GM15510 (cell line): ENCODE measurements at regions not wholly inside any gene's neighbourhood (a gene's known extent, or its start where the extent isn't known, plus 50 kb on each side); places are given as distances from the start of the nearest gene placed in this dataset.

Experiments used
- POLR2A ChIP-seq: IDR thresholded peaks from 3 replicates; pipeline ENCODE4 v1.6.1; 2011; ENCODE audit warnings: borderline replicate concordance; ENCODE audit not compliant: insufficient read length; ENCODE audit errors: extremely low read depth

DNA sequence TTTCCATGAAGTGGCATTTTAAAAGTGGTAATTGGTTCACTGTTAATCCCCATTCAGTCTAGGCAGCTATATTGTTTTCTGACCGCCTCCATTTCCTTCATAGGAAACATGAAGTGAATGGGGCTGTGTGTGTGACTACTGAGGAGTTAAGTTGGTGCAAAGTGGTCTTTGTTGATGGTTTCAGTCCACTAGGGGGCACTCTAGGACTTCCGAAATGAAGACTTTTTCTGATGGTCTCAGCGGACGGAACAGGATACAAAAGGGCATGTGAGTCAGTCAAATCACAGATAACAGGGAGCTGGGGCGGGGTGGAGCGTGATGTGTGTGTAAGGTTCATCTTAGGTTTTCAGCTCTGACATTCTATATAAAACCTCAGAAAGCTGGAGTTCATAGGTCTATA lies 240.1 kb upstream of the OR4E1 start:
- no peak for TF ChIP-seq POLR2A

DNA sequence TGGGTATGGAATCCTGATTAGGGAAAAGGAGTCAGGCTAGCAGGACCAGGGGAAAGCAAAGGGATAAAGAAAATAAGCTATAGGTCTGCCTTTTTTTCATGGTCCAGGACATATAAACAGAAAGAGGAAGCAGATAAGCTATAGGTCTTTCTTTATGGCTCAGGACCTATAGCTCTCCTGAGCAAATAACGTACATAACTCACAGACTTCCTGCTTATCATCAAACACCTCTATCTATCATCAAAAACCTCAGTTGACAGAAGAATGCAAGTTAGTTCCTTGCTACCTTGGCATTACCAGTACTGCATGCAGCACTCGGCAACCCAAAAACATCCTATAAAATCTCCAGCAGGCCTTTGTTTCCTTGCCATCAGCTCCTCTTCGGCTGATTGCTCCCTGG lies 238.7 kb upstream of the OR4E1 start:
- no peak for TF ChIP-seq POLR2A

DNA sequence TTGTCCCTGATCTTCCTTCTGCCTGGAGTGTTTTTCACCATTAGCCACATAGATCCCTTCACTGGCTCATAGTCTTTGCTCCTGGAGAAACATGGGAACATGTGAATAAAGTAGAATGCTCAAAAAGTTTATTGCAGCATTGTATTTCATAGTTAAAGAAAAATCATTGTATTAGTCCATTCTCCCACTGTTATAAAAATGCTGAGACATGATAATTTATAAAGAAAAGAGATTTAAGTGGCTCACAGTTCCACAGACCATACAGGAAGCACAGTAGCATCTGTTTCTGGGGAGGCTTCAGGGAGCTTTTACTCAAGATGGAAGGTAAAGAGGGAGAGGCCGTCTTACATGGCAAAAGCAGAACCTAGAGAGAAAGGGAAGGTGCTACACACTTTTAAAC lies 238.3 kb upstream of the OR4E1 start:
- TF ChIP-seq POLR2A: no peak

DNA sequence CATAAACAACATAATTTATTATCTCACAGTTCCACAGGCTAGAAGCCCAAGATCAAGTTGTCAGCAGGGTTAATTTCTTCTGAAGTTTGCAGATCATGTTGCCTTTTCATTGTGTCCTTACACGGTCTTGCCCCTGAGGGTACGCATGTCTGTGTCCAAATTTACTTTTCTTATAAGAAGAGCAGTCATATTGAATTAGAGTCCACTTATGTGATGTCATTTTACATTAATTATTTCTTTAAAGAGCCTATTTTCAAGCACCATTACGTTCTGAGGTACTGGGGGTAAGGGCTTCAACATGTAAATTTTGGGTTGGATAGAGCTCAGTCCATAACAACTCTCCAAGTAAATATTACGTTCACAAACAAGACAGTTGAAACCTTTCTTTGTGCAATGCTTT lies 236.6 kb upstream of the OR4E1 start:
- no peak for TF ChIP-seq POLR2A

DNA sequence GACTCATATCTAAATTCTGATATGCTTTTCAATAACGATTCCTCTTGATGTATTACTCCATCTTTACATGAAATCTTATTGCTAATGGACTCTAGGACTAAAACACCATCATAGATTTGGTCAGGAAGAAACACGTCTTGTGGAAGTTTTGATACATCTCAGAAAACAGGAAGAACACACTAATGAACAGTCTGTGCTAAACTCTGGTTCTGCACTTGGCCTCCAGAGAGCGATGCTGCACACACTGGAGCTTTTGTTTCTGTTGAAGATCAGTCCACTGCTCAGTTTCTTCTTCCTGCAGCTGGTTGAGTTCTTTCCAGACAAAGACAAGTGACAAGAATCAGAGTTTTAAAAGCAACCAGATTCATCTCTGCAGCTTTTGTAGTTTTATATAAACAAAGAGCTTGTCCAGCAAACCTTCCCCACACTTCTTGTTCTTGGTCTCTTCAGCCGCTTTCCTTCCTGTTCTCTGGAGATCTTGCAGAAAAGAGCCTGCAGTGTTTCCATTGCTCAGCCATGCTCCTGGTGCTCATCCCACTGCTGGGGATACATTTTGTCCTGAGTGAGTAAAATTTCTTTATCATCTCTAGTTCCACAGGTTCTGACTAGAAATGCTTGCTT lies 229.1 kb upstream of the OR4E1 start:
- no peak for TF ChIP-seq POLR2A

DNA sequence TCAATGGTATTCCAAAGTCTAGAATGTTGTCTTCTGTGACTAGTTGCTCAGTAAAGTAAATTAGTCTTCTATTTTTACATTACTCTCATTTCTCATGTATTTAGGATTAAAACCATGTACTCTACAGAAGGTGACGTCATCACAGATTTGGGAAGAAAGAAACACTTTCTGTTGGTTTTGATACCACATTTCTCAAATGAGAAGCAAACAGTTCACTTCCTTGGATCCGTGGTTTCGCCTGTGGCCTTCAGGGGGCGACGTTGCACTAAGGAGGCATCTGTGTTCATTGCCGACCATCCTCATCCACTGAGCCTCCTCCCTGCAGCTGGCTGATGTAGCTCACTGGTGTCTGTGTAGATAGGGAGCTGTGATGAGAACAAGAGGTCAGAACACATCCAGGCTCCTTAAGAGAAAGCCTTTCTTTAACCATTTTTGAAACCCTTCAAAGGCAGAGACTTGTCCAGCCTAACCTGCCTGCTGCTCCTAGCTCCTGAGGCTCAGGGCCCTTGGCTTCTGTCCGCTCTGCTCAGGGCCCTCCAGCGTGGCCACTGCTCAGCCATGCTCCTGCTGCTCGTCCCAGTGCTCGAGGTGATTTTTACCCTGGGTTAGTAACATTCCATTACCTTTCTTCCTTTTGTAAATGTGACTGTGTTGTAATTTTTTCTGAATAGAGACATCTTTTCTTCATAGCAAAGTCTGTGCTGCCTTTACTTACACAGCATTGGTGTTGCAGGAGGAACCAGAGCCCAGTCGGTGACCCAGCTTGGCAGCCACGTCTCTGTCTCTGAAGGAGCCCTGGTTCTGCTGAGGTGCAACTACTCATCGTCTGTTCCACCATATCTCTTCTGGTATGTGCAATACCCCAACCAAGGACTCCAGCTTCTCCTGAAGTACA lies 220.6 kb upstream of the OR4E1 start:
- no peak for TF ChIP-seq POLR2A

DNA sequence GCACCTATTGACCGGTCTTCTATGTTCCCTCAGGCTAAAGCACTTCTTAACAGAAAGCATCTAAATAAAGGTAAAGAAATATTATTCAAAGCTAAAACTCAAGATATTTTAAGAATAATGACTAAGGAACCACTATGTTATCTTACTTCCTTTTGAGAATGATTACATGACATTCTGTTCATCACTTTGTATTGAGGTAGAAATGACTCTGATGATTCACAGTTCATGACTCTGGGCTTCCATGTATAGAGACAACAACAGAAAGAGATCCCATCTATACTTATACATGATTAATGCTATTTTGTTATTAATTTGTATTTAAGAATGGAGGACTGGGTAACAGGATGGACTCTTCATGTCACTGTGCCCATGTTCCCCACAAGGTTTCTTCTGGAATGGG lies 218.3 kb upstream of the OR4E1 start:
- TF ChIP-seq POLR2A: no peak

DNA sequence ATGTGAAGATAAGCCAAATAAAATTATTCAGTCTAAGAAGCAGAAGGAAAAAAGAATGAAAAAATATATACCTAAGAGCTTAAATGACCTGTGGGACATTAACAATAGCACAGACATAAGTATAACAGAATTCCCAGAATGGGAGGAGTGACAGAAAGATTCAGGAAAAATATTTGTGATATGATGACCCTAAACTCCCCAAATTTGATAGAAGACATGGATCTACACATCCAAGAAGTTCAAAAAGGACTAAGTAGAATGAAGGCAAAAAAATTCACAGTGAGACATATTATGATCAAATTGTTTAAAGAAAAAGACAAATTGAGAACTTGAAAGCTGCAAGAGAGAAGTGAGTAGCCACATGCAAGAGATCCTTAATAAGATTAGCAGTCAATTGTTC lies 211.4 kb upstream of the OR4E1 start:
- no peak for TF ChIP-seq POLR2A

DNA sequence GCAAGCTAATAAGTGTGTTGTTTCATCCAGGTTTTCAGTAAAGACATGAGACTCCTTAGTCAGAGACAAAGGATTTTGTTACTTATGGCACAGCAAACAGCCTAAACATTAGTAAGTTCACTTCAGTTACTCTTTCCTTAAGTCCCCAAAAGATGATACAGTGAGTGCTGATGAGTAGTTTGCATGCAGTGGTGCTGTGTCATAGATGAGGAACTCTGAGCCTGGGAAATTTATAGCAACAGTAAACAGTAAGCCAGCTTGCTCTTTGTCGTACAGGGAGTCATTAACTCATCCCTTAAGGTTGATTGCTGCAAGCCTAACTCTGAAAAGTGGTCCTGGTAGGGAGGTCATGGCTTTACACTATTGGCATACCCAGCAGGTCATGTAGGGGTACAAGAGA lies 208.6 kb upstream of the OR4E1 start:
- no peak for TF ChIP-seq POLR2A

DNA sequence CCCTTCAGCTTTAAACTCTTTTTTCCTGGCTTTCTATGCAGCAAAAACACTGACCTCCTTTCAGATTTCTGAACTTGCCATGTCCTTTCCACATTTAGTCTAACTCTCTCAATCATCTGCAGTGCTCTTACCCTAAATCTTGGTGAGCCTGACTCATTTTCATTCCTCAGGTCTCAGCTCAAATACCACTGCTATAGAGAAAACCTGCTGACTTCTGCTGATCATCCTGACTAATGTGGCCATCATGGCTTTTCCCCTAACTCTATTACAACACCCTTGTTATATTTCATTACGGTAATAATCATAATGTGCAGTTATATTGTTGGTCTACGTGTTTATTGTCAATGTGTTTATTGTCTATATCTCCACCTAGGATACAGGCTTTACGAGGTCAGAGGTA lies 207.3 kb upstream of the OR4E1 start:
- no peak for TF ChIP-seq POLR2A

DNA sequence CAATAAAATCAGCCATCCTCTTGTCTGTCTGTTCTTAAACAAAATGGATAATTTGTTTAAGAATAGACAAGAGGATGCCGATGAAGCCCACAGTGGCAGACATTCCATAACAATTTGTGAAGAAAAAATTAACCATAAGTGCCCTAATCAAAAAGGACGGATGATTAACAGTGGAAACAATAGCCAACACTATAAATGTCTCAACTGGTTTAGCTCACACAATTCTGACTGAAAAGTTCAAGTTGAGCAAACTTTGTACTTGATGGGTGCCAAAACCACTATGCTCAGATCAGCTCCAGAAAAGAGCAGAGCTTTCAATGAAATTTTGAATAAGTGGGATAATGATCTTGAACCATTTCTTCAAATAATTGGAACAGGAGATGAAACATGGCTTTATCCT lies 202.2 kb upstream of the OR4E1 start:
- TF ChIP-seq POLR2A: no peak

DNA sequence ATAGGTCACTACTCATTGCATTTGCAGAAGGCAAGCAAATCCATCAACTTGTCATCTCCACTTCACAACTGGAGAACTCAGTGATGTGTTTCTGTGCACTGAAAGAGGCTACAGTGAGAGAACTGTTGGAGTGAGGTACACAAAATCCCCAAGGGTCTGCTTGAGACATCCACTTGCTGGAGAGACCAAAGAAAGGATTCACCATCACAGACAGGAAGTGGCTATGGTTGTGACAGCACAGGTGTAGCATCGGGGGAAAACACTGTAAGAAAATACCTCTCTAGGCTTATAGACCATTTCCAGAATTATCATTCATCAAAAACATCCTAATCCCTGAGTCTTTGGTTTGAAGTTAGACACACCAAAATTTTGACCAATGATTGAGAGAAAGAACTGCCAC lies 201.3 kb upstream of the OR4E1 start:
- no peak for TF ChIP-seq POLR2A

DNA sequence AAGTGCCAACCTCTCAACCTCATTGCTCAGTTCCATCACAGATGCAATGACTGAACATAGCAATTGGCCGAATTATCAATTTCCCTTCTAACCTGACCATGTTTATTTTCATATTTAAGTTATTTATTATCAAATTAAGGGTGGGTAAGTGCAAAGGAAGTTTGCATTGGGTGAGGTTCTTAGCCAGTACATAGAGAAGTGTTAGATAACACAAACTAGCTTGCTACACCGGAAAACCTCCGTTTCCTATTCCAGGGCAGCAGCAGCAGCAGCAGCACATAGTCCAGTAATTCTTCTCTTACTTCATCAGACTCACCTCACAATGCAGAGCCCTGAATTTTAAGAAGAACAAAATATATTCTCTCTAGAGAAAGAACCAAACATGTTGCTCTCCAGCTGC lies 200.5 kb upstream of the OR4E1 start:
- TF ChIP-seq POLR2A: no peak

DNA sequence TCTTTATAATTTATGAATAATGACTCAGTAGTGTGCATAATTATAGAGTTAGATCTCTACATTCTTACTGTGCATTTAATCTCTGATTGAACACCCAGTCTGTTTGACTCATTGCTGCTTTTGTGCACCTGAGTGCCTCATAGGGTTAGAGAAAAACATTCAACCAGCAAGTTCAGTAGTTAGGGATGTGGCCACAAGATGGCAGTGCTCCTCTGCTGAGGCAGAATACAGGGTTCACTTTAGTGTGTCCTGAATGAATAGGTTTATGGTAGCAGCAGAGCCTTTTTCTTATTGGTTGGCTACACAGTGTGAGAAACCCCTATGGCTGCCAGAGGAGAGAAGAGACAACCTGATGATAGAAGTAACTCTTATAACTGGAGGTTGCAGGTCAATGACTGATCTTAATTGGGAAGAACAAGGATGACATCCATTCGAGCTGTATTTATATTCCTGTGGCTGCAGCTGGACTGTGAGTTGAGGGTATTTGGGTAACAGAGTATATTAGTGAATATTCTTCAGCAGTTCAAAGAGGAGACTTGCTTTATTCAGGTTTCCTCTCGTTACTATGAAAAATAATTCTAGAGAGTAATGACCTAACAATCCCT lies 194.9 kb upstream of the OR4E1 start:
- TF ChIP-seq POLR2A: no peak

DNA sequence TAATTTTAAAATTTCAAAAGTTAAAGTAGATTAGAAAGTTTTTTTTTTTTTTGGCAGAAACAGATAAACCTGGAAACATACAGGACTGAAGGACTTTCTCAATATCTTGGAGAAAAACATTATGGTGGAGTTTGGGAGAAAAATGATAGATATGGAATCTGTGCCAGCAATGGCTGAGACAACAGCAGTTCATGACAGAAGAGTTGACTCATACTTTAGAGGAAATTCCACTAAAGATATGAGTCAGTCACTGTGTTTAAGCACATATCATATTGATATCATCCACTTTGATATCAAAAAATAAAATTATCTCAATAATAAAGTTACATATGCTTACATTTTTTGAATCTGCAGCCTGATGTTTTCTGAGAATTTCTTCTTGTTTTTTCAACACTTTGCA lies 193.9 kb upstream of the OR4E1 start:
- TF ChIP-seq POLR2A: no peak

DNA sequence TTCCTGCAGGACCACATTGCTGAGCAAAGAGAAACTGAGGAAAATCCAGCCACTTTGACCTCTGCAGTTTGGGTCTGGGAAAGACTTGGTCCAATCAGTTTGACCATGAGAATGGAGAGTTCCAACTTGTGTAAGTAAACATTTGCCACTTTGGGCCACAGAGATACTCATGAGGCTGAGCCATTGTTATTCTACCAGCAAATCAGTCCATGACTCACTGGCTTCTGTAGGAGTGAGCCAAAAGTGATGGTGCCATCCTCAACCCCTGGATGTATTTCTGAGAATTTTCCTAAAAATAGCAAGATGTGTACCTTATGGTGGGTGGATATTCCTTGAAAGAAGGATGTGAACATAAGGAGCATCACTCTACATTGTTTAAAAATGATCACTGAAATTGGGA lies 192.9 kb upstream of the OR4E1 start:
- no peak for TF ChIP-seq POLR2A
